A549 (cell line): ENCODE measurements at regions not wholly inside any gene's neighbourhood (a gene's known extent, or its start where the extent isn't known, plus 50 kb on each side); places are given as distances from the start of the nearest gene placed in this dataset.

Experiments used
- ATAC-seq, 2 experiments: fragments of 200-7000 bp in 1 of 2; fragments of >200 bp in 1 of 2; cut with Nextera tagmentation in 1 of 2; cut with Tn5 transposase in 1 of 2; 3 replicates each; pipeline versions ENCODE4 v1.8.0 to v1.9.1; 2018 to 2020; ENCODE audit warnings: mild to moderate bottlenecking in 1 of 2, moderate library complexity in 1 of 2
- CTCF ChIA-PET: fragments of 300-600 bp; sonication (Branson Sonifier 250); formaldehyde crosslinking; extraction: SDS; loops from one replicate; lab custom pipeline; 2021; ENCODE audit warnings: antibody characterized with exemption, inconsistent platforms; lab: Yijun Ruan, JAX
- POLR2A ChIA-PET: fragments of 350-600 bp; formaldehyde crosslinking; extraction: SDS; loops from one replicate; lab custom pipeline; 2021; ENCODE audit warnings: antibody characterized with exemption, inconsistent platforms; lab: Yijun Ruan, JAX
- DNase-seq, 2 experiments: peaks; one replicate each; pipeline versions ENCODE4 v3.0.0 to v3.0.0-alpha.2; 2011 to 2016; ENCODE audit warnings: low read depth in 1 of 2, low spot score in 1 of 2
- FAIRE-seq: peaks from 2 replicates; lab custom pipeline; 2011; peaks lifted over from hg19 to GRCh38; lab: Jason Lieb, UNC
- H3K27ac ChIP-seq, 2 experiments: fragments of >200 bp; sonication (Bioruptor Twin); formaldehyde crosslinking; 3 replicates each; pipeline ENCODE4 v1.5.1; 2016 to 2017
- H3K4me1 ChIP-seq: fragments of >200 bp; sonication (Bioruptor Twin); formaldehyde crosslinking; 3 replicates; pipeline ENCODE4 v1.6.1; 2016
- H3K4me2 ChIP-seq: fragments of >200 bp; sonication (Bioruptor Twin); formaldehyde crosslinking; 3 replicates; pipeline ENCODE4 v1.6.1; 2016
- H3K4me3 ChIP-seq: fragments of >200 bp; sonication (Bioruptor Twin); formaldehyde crosslinking; 3 replicates; pipeline ENCODE4 v1.5.1; 2016
- H3K9me3 ChIP-seq: fragments of >200 bp; sonication (Bioruptor Twin); formaldehyde crosslinking; 3 replicates; pipeline ENCODE4 v1.6.1; 2016
- BHLHE40 ChIP-seq: IDR thresholded peaks from 2 replicates; pipeline ENCODE4 v1.6.1; 2012; ENCODE audit warnings: low read depth, low read length, inconsistent platforms
- CBX2 ChIP-seq: fragments of 200-600 bp; sonication (generic); IDR thresholded peaks from 2 replicates; pipeline ENCODE4 v1.6.1; 2016; ENCODE audit warnings: low read depth, mild to moderate bottlenecking, borderline replicate concordance
- CEBPB ChIP-seq, 2 experiments: fragments of >200 bp in 1 of 2; sonication (Bioruptor Twin) in 1 of 2; formaldehyde crosslinking in 1 of 2; IDR thresholded peaks; 2 replicates each; pipeline ENCODE4 v1.6.1; 2012 to 2016
- CHD4 ChIP-seq: fragments of 200-600 bp; sonication (generic); IDR thresholded peaks from 2 replicates; pipeline ENCODE4 v1.6.1; 2016; ENCODE audit warnings: antibody characterized with exemption, mild to moderate bottlenecking, borderline replicate concordance
- EHF ChIP-seq: fragments of 250-450 bp; sonication (Bioruptor Pico); IDR thresholded peaks from 2 replicates; pipeline ENCODE4 v1.5.0; 2020; ENCODE audit warnings: mild to moderate bottlenecking
- EP300 ChIP-seq, 2 experiments: fragments of >200 bp; sonication (Bioruptor Twin); formaldehyde crosslinking; IDR thresholded peaks; 2 replicates in 1 of 2; 3 replicates in 1 of 2; pipeline ENCODE4 v1.6.1; 2016 to 2017
- FOSB ChIP-seq: fragments of 250-450 bp; sonication (Bioruptor Pico); IDR thresholded peaks from 2 replicates; pipeline ENCODE4 v1.5.0; 2020; ENCODE audit warnings: mild to moderate bottlenecking, moderate library complexity
- FOXS1 ChIP-seq: fragments of 250-450 bp; sonication (Bioruptor Pico); IDR thresholded peaks from 2 replicates; pipeline ENCODE4 v1.5.0; 2020; ENCODE audit warnings: mild to moderate bottlenecking, moderate library complexity
- GATA3 ChIP-seq: IDR thresholded peaks from 2 replicates; pipeline ENCODE4 v1.6.1; 2012; ENCODE audit warnings: borderline replicate concordance
- HDAC2 ChIP-seq: fragments of 200-600 bp; sonication (generic); IDR thresholded peaks from 2 replicates; pipeline ENCODE4 v1.6.1; 2016
- HEYL ChIP-seq: fragments of 250-450 bp; sonication (Bioruptor Pico); IDR thresholded peaks from 2 replicates; pipeline ENCODE4 v1.8.0; 2021; ENCODE audit warnings: mild to moderate bottlenecking, moderate library complexity
- HOXB5 ChIP-seq: fragments of 250-450 bp; sonication (Bioruptor Pico); IDR thresholded peaks from 2 replicates; pipeline ENCODE4 v1.5.0; 2020; ENCODE audit warnings: mild to moderate bottlenecking, moderate library complexity
- JUN ChIP-seq, 2 experiments: fragments of >200 bp; sonication (Bioruptor Twin); formaldehyde crosslinking; IDR thresholded peaks; 2 replicates in 1 of 2; 3 replicates in 1 of 2; pipeline ENCODE4 v1.6.1; 2016 to 2017
- JUNB ChIP-seq: fragments of >200 bp; sonication (Bioruptor Twin); formaldehyde crosslinking; IDR thresholded peaks from 2 replicates; pipeline ENCODE4 v1.6.1; 2016
- MAFK ChIP-seq: fragments of 450-650 bp; IDR thresholded peaks from 2 replicates; pipeline ENCODE4 v1.6.1; 2014; ENCODE audit not compliant: partially characterized antibody
- MAX ChIP-seq: IDR thresholded peaks from 2 replicates; pipeline ENCODE4 v1.6.1; 2012
- MAZ ChIP-seq: fragments of 150-350 bp; IDR thresholded peaks from 2 replicates; pipeline ENCODE4 v1.6.1; 2014; ENCODE audit warnings: antibody characterized with exemption, low read depth, low read length, borderline replicate concordance
- NPAS2 ChIP-seq: fragments of 250-450 bp; sonication (Bioruptor Pico); IDR thresholded peaks from 2 replicates; pipeline ENCODE4 v1.8.0; 2022; ENCODE audit warnings: mild to moderate bottlenecking, moderate library complexity, borderline replicate concordance
- NR3C1 ChIP-seq: fragments of >200 bp; sonication (Bioruptor Twin); formaldehyde crosslinking; IDR thresholded peaks from 3 replicates; pipeline ENCODE4 v1.6.1; 2017
- PHF8 ChIP-seq: fragments of 200-600 bp; sonication (generic); IDR thresholded peaks from 2 replicates; pipeline ENCODE4 v1.6.1; 2016; ENCODE audit warnings: low read depth, mild to moderate bottlenecking, antibody characterized with exemption, moderate library complexity, borderline replicate concordance
- POLR2AphosphoS2 ChIP-seq: conservative IDR thresholded peaks from 2 replicates; pipeline ENCODE4 v1.6.1; 2012; ENCODE audit warnings: low read length, improper control_type of control experiment, inconsistent platforms
- RAD21 ChIP-seq, 2 experiments: fragments of >200 bp in 1 of 2; sonication (Bioruptor Twin) in 1 of 2; formaldehyde crosslinking in 1 of 2; IDR thresholded peaks in 1 of 2; conservative IDR thresholded peaks in 1 of 2; 2 replicates in 1 of 2; 3 replicates in 1 of 2; pipeline ENCODE4 v1.6.1; 2012 to 2018; ENCODE audit warnings: inconsistent platforms in 1 of 2
- RNF2 ChIP-seq: fragments of 200-600 bp; sonication (generic); IDR thresholded peaks from 2 replicates; pipeline ENCODE4 v1.6.1; 2016; ENCODE audit warnings: low read depth, mild to moderate bottlenecking, antibody characterized with exemption, moderate library complexity, borderline replicate concordance
- SMC3 ChIP-seq: fragments of >200 bp; sonication (Bioruptor Twin); formaldehyde crosslinking; IDR thresholded peaks from 3 replicates; pipeline ENCODE4 v1.6.1; 2018; ENCODE audit warnings: inconsistent platforms
- TFCP2L1 ChIP-seq: fragments of 250-450 bp; sonication (Bioruptor Pico); IDR thresholded peaks from 2 replicates; pipeline ENCODE4 v1.5.0; 2021; ENCODE audit warnings: mild to moderate bottlenecking
- ZNF302 ChIP-seq: fragments of 250-450 bp; sonication (Bioruptor Pico); IDR thresholded peaks from 2 replicates; pipeline ENCODE4 v1.9.0; 2021; ENCODE audit warnings: inconsistent platforms, mild to moderate bottlenecking, moderate library complexity
- ZSCAN20 ChIP-seq: fragments of 250-450 bp; sonication (Bioruptor Pico); IDR thresholded peaks from 2 replicates; pipeline ENCODE4 v1.8.0; 2022; ENCODE audit warnings: mild to moderate bottlenecking, moderate library complexity
- WGBS: methylation state at CpG from one replicate; pipeline ENCODE4 v1.1.6; 2017; ENCODE audit errors: missing lambda C conversion rate; 5-methylcytosine and 5-hydroxymethylcytosine counted together
- TF ChIP-seq, protein P1 (sequence below): IDR thresholded peaks from 2 replicates; pipeline ENCODE4 v1.6.1; 2012; ENCODE audit warnings: low read depth, borderline replicate concordance
- TF ChIP-seq, protein P2 (sequence below): fragments of 450-650 bp; IDR thresholded peaks from 2 replicates; pipeline ENCODE4 v1.6.1; 2014; ENCODE audit warnings: antibody characterized with exemption
- TF ChIP-seq, protein P3 (sequence below): fragments of 200-600 bp; sonication (generic); IDR thresholded peaks from 2 replicates; pipeline ENCODE4 v1.6.1; 2016; ENCODE audit warnings: antibody characterized with exemption, mild to moderate bottlenecking, moderate library complexity
- TF ChIP-seq, protein P4 (sequence below): fragments of 150-350 bp; IDR thresholded peaks from 2 replicates; pipeline ENCODE4 v1.6.1; 2014; ENCODE audit warnings: low read depth, mild to moderate bottlenecking, low read length

DNA sequence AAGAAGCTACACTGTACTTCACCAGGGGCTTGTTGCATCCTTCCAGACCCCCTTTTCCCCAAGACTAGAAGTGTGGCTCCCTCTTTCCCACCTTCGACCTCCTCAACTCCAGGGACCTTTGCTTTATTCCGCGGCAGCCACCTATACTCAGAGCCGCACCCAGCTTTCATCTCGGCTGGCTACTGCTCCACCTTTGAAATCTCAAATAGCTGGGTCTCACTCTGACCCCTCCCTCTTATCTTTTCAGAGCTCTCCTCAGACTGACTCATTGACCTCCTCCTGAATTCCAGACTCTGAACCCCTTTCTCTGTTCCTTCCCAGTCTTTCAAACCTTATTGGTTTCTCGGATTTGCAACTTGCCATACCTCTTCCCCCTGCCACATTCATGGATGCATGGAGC is 144.7 kb upstream of the JUN start:
- ChIA-PET POLR2A (interaction anchor here (0.8 to 1.9 kb wide), 4 partner anchors 18 to 145 kb away, joined by 3 to 5 read pairs (median 5); partner anchors contain the start of gene JUN), CTCF (interaction anchor here (1.4 kb wide), 1 partner anchor 18 kb away, joined by 4 read pairs; no protein-coding TSS in a partner anchor)
- no peak for ATAC-seq
- Histone ChIP-seq H3K4me2 (peak overlapping the region; percentile 87), H3K4me1 (peaks cover 65% of the 10 kb centered on the region), H3K9me3 (no peaks in the 10 kb centered on the region), H3K4me3 (no peak overlapping the region), H3K27ac (peak overlapping the region; percentile 91 to 98)
- WGBS: 54% methylated on average over 6 of the region's 6 CpGs
- peak in 1 of 2 experiments; percentile 19 for DNase-seq
- no peak for FAIRE-seq
- TF ChIP-seq BHLHE40 (no peak), NPAS2 (CRISPR knock-in tag) (no peak), RNF2 (no peak), ZNF302 (CRISPR knock-in tag) (no peak), PHF8 (no peak), ZSCAN20 (CRISPR knock-in tag) (no peak), EHF (CRISPR knock-in tag) (no peak), HEYL (CRISPR knock-in tag) (no peak), CEBPB (IDR thresholded peaks at IDR 0.05) (no peak), CBX2 (no peak), FOXS1 (CRISPR knock-in tag) (no peak), FOSB (CRISPR knock-in tag) (no peak), CHD4 (no peak), HDAC2 (no peak)

DNA sequence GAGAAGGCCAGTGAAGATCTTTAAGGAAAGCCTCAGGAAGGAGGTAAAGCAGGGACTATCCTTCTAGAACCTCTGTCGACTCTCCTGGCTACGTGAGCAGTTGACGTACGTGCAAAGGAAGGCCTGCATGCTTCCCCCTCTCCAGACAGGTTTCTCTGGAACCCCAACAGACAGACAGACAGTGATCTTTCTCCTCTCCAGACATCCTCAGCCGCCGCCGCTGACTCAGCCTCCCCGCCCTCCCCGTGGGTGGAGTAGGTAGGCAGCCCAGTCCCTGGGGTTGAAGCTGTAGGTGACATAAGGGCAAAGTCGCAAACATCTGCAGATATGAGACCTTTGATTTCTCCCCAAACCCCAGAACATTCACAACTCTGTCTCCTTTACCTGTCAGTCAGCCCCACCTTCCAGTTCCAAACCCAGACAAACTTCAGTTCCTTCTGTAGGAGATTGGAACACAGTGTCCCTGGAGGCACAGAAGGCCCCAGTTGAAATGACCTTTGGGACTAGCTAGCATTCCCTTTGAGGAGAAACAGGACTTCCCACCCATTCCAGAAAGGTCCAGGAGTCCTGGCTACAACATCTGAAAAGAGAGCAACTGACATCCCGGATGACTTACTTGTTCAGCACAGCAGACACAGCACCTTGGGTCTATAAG is 146.0 kb upstream of the JUN start:
- Histone ChIP-seq H3K4me3 (peak overlapping the region; percentile 15; the same call in 1 of the 3 replicates), H3K4me2 (peak overlapping the region; percentile 87), H3K9me3 (no peaks in the 10 kb centered on the region), H3K4me1 (peaks cover 70% of the 10 kb centered on the region), H3K27ac (peak overlapping the region; percentile 91 to 98)
- ATAC-seq (peak; percentile 63 to 71), DNase-seq (peak; percentile 33 to 86), FAIRE-seq (no peak)
- ChIA-PET CTCF (interaction anchor here (1.4 kb wide), 1 partner anchor 20 kb away, joined by 4 read pairs; no protein-coding TSS in a partner anchor), POLR2A (interaction anchor here (0.9 to 1.9 kb wide), 3 partner anchors 27 to 114 kb away, joined by 3 to 5 read pairs (median 5); no protein-coding TSS in a partner anchor)
- WGBS: 33% methylated on average over 3 of the region's 11 CpGs
- TF ChIP-seq MAX: peak; percentile 56
- no peak for TF ChIP-seq HOXB5 (CRISPR knock-in tag)
- peak in 1 of 2 experiments; percentile 38; a peak in 2 of 5 replicates for TF ChIP-seq RAD21 (conservative IDR thresholded peaks at IDR 0.05 in 1 of 2, IDR thresholded peaks at IDR 0.05 in 1 of 2)
- TF ChIP-seq, protein P1, sequence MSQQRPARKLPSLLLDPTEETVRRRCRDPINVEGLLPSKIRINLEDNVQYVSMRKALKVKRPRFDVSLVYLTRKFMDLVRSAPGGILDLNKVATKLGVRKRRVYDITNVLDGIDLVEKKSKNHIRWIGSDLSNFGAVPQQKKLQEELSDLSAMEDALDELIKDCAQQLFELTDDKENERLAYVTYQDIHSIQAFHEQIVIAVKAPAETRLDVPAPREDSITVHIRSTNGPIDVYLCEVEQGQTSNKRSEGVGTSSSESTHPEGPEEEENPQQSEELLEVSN: peak; percentile 52; the same call in 1 of the 2 replicates
- TF ChIP-seq, protein P2, sequence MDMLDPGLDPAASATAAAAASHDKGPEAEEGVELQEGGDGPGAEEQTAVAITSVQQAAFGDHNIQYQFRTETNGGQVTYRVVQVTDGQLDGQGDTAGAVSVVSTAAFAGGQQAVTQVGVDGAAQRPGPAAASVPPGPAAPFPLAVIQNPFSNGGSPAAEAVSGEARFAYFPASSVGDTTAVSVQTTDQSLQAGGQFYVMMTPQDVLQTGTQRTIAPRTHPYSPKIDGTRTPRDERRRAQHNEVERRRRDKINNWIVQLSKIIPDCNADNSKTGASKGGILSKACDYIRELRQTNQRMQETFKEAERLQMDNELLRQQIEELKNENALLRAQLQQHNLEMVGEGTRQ: no peak
- no peak for TF ChIP-seq CBX2
- TF ChIP-seq SMC3: peak; percentile 42
- TF ChIP-seq JUNB: peak; percentile 53
- peak; percentile 63; the same call in 1 of the 2 replicates for TF ChIP-seq GATA3
- TF ChIP-seq, protein P3, sequence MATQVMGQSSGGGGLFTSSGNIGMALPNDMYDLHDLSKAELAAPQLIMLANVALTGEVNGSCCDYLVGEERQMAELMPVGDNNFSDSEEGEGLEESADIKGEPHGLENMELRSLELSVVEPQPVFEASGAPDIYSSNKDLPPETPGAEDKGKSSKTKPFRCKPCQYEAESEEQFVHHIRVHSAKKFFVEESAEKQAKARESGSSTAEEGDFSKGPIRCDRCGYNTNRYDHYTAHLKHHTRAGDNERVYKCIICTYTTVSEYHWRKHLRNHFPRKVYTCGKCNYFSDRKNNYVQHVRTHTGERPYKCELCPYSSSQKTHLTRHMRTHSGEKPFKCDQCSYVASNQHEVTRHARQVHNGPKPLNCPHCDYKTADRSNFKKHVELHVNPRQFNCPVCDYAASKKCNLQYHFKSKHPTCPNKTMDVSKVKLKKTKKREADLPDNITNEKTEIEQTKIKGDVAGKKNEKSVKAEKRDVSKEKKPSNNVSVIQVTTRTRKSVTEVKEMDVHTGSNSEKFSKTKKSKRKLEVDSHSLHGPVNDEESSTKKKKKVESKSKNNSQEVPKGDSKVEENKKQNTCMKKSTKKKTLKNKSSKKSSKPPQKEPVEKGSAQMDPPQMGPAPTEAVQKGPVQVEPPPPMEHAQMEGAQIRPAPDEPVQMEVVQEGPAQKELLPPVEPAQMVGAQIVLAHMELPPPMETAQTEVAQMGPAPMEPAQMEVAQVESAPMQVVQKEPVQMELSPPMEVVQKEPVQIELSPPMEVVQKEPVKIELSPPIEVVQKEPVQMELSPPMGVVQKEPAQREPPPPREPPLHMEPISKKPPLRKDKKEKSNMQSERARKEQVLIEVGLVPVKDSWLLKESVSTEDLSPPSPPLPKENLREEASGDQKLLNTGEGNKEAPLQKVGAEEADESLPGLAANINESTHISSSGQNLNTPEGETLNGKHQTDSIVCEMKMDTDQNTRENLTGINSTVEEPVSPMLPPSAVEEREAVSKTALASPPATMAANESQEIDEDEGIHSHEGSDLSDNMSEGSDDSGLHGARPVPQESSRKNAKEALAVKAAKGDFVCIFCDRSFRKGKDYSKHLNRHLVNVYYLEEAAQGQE: no peak
- no peak for TF ChIP-seq PHF8
- TF ChIP-seq NR3C1: no peak
- no peak for TF ChIP-seq POLR2AphosphoS2
- no peak for TF ChIP-seq HEYL (CRISPR knock-in tag)
- TF ChIP-seq, protein P4, sequence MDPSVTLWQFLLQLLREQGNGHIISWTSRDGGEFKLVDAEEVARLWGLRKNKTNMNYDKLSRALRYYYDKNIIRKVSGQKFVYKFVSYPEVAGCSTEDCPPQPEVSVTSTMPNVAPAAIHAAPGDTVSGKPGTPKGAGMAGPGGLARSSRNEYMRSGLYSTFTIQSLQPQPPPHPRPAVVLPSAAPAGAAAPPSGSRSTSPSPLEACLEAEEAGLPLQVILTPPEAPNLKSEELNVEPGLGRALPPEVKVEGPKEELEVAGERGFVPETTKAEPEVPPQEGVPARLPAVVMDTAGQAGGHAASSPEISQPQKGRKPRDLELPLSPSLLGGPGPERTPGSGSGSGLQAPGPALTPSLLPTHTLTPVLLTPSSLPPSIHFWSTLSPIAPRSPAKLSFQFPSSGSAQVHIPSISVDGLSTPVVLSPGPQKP: no peak
- peak; percentile 51 to 69; a peak in 2 of 5 replicates for TF ChIP-seq EP300 (IDR thresholded peaks at IDR 0.05)
- TF ChIP-seq MAZ: no peak
- TF ChIP-seq TFCP2L1 (CRISPR knock-in tag): no peak
- TF ChIP-seq JUN (IDR thresholded peaks at IDR 0.05): peak in 1 of 2 experiments; percentile 32; a peak in 2 of 5 replicates
- no peak for TF ChIP-seq EHF (CRISPR knock-in tag)
- TF ChIP-seq MAFK: peak; percentile 53
